AG08396 (cell line): ENCODE measurements at regions not wholly inside any gene's neighbourhood (a gene's known extent, or its start where the extent isn't known, plus 50 kb on each side); places are given as distances from the start of the nearest gene placed in this dataset.

Experiments used
- DNase-seq: peaks from one replicate; pipeline ENCODE4 v3.0.0; 2012; ENCODE audit warnings: low spot score, mixed read lengths

DNA sequence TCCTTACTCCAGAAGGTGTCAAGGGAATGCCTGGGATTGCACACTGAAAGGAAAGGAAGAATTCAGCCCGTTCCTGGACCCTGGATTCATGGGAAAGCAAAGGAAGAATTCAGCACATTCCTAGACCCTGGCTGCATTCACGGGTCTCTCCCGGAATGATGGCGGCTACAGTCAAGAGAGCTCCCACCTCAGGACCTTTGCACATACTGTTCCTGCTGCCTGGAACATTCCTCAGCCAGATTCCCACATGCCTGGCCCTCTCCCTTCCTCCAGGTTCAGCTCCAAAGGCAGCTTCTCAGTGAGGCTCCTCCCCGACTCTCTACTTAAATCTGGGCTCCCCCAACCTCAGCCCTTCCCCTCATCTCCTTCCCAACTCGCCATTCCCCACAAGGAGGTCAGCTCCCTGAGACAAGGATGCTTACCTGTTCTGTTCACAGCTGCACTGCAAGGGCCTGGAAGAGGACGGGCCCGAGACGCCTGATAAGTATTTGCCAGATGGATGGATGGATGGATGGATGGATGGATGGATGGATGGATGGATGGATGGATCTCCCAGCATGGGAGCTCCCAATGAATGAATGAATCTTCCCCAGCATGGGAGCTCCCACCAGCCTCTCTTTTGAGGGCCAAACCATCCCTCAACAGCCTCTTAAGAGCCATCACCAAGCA is 77.4 kb downstream of the NCOR2 start:
- no peak for DNase-seq

GRCh38 chr12:124489220-124489619 is 78.2 kb downstream of the NCOR2 start:
- no peak for DNase-seq

DNA sequence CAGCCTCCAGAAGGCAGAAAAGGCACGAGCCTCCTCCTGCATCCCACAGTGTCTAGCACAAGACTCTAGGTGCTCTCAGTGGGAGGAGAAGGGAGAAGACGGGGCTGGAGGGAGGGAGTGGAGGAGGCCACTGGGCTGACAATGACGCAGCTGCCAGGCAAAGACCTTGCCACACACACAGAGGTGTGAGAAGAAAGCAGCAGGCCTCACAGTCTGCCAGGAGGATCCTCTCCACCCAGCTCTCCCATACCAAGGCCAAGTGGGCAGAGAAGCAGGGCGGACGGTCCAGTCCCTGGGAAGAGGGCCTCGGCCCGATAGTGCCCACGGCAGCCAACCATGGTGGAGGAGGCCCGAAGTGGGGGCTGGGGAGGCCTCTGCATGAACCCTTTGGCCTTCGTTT is 78.9 kb downstream of the NCOR2 start:
- DNase-seq, result no peak

GRCh38 chr12:124487834-124488165 is 79.6 kb downstream of the NCOR2 start:
- no peak for DNase-seq

GRCh38 chr12:124487066-124487833 is 80.2 kb downstream of the NCOR2 start:
- no peak for DNase-seq

- no peak for DNase-seq
Measured at GRCh38 chr12:124486346-124486963, 81.0 kb downstream of the NCOR2 start.

DNA sequence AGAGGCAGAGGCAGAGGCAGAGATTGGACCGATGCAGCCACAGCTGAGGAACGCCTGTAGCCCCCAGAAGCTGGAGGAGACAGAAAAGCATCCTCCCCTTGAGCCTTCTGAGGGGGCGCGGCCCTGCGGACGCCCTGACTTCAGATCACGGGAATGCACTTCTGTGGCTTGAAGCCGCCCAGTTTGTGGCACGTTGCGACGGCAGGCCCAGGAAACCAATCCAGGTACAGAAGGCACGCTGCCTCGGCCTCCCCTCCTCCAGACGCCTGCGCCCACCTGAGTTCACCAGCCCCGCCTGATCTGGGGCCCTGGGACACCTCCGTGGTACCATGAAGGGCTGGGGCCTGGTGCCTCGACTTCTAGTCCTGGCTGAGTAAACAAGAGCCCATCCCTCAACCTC is 82.0 kb downstream of the NCOR2 start:
- DNase-seq, result no peak

GRCh38 chr12:124484526-124484953 is 82.9 kb downstream of the NCOR2 start:
- DNase-seq, result no peak

DNA sequence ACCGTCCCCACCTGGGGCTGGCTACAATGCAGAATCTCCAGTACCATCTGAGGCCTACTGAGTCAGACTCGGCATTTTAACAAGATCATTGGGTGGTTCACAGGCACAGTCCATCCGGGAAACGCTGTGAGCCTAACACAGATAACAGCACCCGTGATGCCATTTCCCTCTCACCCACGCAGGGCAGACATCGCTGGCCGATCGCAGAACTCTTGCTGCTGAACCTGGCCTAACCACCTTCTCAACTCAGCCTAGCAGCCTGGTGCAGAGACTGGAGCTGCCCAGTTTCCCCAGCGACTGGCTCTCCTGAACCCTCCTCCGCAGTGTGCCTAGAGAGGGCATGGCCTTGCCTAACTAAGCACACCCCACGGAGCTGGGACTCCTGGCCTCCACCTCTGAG is 83.3 kb downstream of the NCOR2 start:
- no peak for DNase-seq

GRCh38 chr12:124482901-124483799 is 84.3 kb downstream of the NCOR2 start:
- DNase-seq, result no peak

DNA sequence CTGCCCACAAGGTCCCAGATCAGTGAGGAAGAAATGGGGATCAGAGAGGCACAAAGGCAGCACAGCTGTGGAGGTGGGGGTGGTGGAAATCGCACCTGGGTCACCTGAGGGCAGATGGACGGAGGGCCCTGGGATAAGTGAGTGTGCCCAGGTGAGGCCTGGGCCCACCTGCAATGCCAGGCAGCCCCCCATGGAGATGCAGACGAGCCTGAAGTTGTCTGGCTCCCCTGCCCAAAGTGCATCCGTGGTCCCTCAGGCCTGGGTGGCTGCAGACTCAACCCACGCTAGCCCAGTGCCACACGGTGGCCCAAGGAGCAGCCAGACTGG is 84.9 kb downstream of the NCOR2 start:
- no peak for DNase-seq

DNA sequence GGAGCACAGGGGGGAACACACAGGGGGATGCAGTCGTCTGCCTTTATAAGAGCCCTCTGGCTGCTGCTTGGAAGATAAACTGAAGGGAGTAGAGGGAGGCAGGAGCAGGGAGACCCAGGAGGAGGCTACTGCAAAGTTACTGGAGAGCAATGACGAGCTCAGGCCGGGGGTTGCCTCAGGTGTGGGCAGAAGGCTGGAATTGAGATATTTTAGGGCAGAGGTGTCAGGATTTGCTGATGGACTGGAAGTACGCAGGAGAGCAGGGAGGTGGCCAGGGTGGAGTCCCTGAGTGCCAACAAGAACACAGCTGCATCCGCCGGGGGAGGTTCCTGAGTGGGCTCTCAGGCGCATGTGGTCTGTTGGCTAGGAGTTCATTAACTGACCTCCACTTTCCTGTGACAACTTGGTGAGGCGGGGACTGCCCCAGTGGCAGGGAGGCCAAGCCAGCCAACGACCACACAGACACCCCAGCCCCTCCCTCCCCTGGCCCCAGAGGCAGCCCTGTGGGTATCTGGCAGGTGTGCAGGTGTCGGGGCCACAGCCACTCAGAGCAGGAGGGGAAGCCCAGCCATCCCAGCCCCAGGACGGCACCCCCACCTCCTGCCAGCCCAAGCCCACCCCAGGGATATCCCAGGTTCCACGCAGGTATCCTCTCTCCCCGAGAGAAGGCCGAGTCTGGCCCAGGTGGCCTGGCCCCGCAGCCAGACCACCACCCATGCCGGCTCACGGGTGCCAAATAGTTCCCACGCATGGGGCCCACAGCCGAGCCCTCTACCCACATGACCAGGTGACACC is 85.4 kb downstream of the NCOR2 start:
- no peak for DNase-seq

DNA sequence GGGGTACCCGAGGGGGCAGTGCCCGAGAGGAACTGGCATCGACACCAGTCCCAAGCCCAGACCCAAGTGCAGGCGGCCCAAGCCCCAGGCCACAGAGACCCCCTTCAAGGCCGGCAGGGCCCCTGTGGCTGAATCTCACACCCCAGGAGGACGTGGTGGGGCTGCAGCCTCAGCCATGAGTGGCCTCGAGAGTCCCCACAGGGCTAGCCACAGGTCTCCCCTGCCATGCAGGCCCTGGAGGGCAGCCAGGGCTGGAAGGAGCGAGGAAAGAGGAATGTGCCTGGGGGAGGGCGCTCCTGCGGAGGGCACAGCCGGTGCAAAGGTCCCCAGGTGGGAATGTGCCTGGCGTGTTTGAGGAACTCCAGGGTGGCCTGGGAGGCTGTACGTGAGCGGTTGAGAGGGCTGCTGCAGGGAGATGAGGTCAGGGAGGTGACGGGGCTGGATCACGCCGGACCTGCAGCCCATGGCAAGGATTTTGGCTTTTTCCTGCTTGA is 86.1 kb downstream of the NCOR2 start:
- DNase-seq, result no peak

DNA sequence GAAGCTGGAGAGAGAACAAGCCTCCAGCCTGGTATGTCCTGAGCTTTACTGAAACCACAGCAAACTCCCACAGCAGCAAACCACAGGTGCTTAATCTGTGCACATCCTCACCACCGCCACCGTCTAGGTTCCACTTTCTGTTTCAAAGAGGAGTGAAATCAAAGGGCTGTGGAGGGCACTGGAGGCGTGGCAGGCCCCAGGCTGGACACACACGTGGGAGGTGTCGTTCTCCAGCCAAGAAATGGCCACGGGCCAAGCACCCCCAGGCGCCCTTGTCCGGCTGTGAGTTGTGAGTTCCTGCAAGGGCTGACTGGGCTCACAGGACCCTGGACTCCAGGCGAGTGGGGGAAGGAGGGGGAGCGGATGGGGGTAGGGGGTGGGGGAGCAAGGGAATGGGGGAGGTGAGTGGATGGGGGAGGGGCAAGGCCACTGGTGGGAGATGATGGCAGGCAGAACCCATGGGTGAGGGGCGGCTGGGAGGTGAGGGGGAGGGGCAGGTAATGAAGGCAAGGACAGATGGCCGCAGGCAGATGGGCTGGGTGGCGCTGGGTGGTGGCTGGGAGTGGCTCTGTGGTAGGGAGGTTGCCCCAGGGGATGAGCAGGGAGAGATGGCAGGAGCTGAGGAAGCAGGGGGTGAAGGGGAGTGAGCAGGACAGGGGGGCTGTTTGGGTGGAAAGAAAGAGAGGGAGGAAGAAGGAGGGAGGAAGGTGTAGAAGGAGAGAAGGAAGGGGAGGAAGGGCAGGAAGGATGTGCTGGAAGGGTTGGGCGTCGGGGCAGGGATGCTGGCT is 86.7 kb downstream of the NCOR2 start:
- DNase-seq, result peak; percentile 64

DNA sequence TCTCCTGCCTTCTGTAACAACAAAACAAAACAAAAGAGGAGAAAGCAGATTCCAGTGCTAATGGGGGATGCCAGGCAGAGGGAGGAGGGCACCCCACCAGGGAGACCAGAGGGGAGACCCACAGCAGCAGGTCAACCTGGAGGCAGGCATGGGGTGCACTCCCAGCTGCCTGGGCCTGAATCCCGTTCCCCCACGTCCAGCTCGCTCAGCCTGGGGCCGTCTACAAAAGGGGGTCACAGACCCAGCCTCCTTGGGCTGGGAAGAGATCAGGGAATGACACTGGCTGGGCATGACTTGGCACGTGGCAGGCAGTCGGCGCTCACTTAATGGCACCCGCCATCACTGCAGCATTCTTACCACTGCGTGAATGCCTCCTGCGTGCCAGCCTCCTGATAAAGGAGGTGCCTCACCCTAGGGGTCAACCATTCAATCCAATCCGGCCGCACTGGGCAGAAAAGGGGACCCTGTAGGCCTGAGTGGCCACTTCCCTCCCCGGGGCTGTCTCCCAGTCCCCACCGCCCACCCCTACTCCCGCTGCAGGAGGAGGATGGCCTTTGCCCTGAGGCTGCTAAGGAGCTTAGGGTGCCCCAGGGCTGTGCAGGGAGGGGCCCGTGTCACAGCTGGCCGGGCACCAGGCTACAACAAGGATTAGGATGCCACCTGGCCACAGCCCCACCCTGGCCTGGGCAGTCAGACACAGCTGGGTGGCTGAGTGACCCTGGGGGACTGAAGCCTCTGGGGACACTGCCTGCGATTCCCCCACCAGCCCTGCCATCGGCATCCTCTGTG is 87.5 kb downstream of the NCOR2 start:
- DNase-seq, result no peak

DNA sequence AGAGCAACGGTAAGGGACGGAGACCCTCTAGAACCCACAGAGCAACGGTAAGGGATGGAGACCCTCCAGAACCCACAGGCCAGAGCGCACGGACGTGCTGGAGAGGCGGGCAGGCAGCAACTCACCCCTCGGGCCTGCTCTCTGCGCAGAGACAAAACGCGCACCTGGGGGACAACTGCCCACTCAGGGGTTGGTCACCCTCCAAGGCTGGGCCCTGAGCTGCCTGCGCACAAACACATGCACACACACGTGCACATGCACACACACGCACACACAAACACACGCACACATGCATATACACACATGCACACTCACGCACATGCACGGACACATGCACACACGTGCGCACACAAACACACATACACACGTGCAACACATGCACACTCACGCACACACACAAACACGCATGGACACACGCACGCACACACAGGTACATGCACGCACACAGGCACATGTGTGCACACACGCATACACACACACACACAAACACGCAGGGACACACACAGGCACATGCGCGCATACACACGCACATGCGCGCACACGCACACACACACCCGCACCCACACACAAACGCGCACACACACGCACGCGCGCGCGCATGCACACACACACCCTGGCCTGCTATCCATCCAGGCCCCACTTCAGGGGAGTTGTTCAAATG is 88.3 kb downstream of the NCOR2 start:
- no peak for DNase-seq

DNA sequence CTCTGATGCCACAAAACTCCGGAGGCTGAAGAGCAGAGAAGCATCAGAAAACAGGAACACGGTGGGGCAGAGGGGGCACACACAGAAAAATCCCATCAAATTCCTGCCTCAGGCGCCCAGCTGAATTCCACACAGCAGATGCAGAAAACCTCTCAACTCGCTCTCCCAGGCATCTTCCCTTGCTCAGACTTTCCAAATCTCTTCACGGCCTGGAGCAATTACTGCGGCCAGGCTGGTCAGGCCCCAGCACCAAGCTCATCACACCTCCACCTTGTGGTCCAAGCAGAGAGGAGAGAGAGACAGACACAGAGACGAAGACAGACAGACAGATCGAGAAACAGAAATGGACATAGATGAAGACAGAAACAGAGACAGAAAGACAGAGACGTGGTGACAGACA is 89.0 kb downstream of the NCOR2 start:
- DNase-seq, result no peak

DNA sequence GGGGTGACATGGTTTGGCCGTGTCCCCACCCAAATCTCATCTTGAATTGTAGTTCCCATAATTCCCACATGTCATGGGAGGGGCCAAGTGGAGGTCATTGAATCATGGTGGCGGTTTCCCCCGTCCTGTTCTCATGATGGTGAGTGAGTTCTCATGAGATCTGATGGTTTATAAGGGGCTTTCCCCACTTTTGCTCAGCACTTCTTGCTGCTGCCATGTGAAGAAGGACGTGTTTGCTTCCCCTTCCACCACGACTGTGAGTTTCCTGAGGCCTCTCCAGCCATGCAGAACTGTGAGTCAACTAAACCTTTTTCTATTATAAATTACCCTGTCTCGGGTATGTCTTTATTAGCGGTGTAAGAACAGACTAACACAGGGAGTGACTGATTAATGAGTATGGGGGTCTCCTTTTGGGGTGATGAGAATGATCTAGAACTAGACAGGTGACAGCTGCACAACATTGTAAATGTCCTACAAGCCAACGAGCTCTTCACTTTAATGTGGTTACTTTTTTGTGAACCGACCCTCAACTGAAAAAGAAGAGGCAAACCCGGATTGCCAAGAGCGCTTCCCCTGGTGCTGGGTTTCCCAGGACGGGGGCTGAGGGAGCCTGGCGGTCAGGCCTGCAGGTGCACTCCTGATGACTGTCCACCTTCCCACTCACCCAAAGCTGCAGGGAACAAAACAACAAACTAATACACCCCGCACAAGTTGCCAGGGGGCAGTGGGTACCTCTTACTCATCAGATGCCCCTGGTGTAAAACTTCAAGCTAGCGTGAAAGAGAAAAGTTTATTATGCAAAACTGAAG is 90.1 kb downstream of the NCOR2 start:
- DNase-seq, result no peak

GRCh38 chr12:124476011-124476400 is 91.4 kb downstream of the NCOR2 start:
- no peak for DNase-seq
